Mucosa of rectum (tissue), 2 donors: ENCODE measurements at regions not wholly inside any gene's neighbourhood (a gene's known extent, or its start where the extent isn't known, plus 50 kb on each side); places are given as distances from the start of the nearest gene placed in this dataset.
A peak's percentile ranks its signal among the peaks of the same experiment; 100 is the strongest.
"Not testable (repeated sequence)": the region's sequence is repeated elsewhere in the genome, so short reads cannot be mapped to it uniquely, and the experiment has no call there.

Source experiments
- H3K27ac ChIP-seq, 2 donors: one replicate each; pipeline ENCODE4 v1.7.0; 2013; ENCODE audit warnings: inconsistent platforms in 2 of 2, low read depth in 2 of 2, low read length in 2 of 2
- H3K27me3 ChIP-seq, 2 donors: one replicate each; pipeline ENCODE4 v1.7.0; 2013; ENCODE audit warnings: low read length in 2 of 2; ENCODE audit not compliant: control insufficient read depth in 2 of 2, insufficient read depth in 2 of 2
- H3K36me3 ChIP-seq, 2 donors: one replicate each; pipeline ENCODE4 v1.7.0; 2013; ENCODE audit warnings: low read length in 2 of 2; ENCODE audit not compliant: control insufficient read depth in 2 of 2, insufficient read depth in 2 of 2
- H3K4me1 ChIP-seq, 2 donors: one replicate each; pipeline ENCODE4 v1.7.0; 2013; ENCODE audit warnings: low read length in 2 of 2, mild to moderate bottlenecking in 1 of 2; ENCODE audit not compliant: control insufficient read depth in 2 of 2, insufficient read depth in 2 of 2
- H3K4me3 ChIP-seq, 2 donors: one replicate each; pipeline ENCODE4 v1.7.0; 2013; ENCODE audit warnings: low read length in 2 of 2
- H3K9ac ChIP-seq, 2 donors: one replicate each; pipeline ENCODE4 v1.7.0; 2013; ENCODE audit warnings: low read length in 2 of 2, low read depth in 1 of 2, mild to moderate bottlenecking in 1 of 2
- H3K9me3 ChIP-seq, 2 donors: one replicate each; pipeline ENCODE4 v1.7.0; 2013; ENCODE audit warnings: low read length in 2 of 2; ENCODE audit not compliant: control insufficient read depth in 2 of 2
- donor health status: healthy.
- donor health status: Normal muscosa, but diverticular disease.

DNA sequence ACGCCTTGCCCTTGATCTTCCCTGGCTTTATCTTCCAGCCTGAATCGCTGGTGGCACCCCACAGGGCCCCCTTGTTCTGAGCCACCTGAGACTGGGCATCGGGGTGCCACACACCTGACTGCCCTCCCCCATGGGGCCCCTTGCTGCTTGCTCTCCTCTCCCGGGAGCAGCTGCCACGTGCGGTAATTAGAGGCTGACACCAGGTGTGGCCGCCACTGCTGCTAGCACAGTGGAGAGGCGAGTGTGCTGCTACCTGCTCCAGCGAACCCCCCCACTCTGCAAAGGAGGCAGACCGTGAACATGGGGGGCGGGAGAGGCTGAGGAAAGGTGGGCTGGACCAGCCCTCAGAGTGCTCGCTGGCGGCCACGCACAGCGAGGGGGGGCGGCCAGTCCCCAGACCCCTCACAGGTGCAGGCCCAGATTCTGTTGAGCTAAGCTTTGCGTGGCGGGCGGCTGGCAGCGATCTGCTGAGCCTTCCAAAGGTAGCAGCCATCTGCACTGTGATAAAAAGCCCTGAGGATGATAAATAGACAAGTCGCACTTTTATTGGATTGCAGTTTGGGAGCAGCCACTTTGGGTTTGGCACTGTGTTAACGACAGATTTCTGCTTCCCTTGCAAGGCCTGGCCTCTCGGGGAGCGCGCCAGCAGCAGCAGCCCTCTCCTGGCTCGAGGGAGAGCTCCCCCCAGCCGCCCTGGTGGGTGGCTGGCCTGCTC, 167.9 kb upstream of the GSE1 start:
- Histone ChIP-seq H3K27me3 (no peaks in the 10 kb centered on the region), H3K27ac (peak overlapping the region; percentile 62 to 77), H3K4me3 (no peak overlapping the region), H3K9ac (peak overlapping the region in 1 of 2 donors; percentile 3), H3K4me1 (peaks cover 54 to 55% of the 10 kb centered on the region in 2 donors), H3K36me3 (no peaks in the 10 kb centered on the region), H3K9me3 (no peaks in the 10 kb centered on the region)

DNA sequence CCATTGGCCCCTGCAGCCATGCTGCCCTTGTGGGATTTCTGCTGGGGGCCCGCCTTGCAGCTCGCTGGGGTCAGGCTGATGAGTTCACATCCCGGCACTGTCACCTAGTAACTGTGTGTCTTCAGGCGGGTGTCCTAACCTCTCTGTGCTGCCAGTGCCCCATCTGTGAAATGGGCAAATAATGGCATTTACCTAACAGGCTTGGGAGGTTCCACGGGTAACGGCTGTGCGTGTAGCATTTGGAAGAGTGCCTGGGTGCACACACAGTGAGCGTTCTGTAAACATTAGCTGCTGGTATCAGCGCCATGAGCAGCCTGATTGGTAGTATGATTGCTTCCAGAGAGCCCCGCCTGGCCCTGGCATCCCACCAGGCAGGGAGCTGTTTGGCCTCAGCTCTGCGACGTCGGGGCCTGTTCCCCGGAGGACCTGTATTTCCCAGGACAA, 167.3 kb upstream of the GSE1 start:
- H3K9me3 ChIP-seq = no peaks in the 10 kb centered on the region
- H3K36me3 ChIP-seq = no peaks in the 10 kb centered on the region
- no peak overlapping the region for H3K4me3 ChIP-seq
- H3K27ac ChIP-seq = peak overlapping the region; percentile 62 to 77
- H3K4me1 ChIP-seq = peaks cover 54 to 55% of the 10 kb centered on the region in 2 donors
- no peak overlapping the region for H3K9ac ChIP-seq
- no peaks in the 10 kb centered on the region for H3K27me3 ChIP-seq

GRCh38 chr16:85446951-85447692, 166.0 kb upstream of the GSE1 start:
- peaks cover 57 to 58% of the 10 kb centered on the region in 2 donors for H3K4me1 ChIP-seq
- no peaks in the 10 kb centered on the region for H3K36me3 ChIP-seq
- H3K9me3 ChIP-seq = no peaks in the 10 kb centered on the region
- no peak overlapping the region for H3K4me3 ChIP-seq
- H3K9ac ChIP-seq = no peak overlapping the region
- peak overlapping the region; percentile 77 to 81 for H3K27ac ChIP-seq
- no peaks in the 10 kb centered on the region for H3K27me3 ChIP-seq

GRCh38 chr16:85447693-85448313, 165.3 kb upstream of the GSE1 start:
- Histone ChIP-seq H3K27ac (peak overlapping the region; percentile 77 to 81), H3K9ac (peak overlapping the region; percentile 6 to 47)

DNA sequence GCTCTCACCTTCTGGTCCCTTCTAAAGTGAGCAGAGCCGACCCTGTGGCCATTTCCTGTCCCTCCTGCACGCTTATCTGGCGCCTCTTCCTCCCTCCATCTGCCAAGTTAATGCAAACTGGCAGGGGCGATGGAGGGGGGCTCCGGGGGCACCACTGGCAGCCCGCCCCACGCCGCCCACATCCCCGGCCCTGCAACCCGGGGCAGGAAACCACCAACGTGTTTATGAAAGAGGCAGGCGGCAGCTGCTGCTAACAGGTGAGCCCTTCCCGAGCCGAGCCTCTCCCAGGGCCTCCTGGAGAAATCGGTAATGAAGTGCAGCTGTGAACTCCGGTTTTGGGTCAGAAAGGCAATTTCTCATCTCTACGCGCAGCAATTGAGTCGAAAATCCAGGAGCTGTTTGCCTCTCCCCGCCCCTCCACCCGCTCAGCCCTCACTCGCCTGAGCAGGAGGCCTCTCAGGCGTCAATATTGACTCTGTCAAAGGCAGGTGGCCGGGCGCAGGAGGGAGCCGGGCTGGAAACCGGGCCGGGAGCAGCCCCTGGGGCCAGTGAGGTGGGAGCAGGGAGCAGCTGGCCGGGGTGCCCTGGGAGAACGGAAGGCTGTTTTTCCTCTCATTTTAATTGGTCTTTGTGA, 164.4 kb upstream of the GSE1 start:
- peak overlapping the region; percentile 77 to 81 for H3K27ac ChIP-seq

More at GRCh38 chr16:85447693-85448313, 165.3 kb upstream of the GSE1 start:
- Histone ChIP-seq H3K4me1 (peaks cover 62 to 64% of the 10 kb centered on the region in 2 donors), H3K36me3 (no peaks in the 10 kb centered on the region), H3K27me3 (no peaks in the 10 kb centered on the region), H3K4me3 (no peak overlapping the region), H3K9me3 (no peaks in the 10 kb centered on the region)

GRCh38 chr16:85449191-85449884, 163.8 kb upstream of the GSE1 start:
- peak overlapping the region in 1 of 2 donors; percentile 53 for H3K9ac ChIP-seq
- H3K27ac ChIP-seq = peak overlapping the region; percentile 77 to 81
- H3K4me1 ChIP-seq = peaks cover 62 to 68% of the 10 kb centered on the region in 2 donors
- H3K4me3 ChIP-seq = no peak overlapping the region
- H3K27me3 ChIP-seq = no peaks in the 10 kb centered on the region
- H3K9me3 ChIP-seq = no peaks in the 10 kb centered on the region
- no peaks in the 10 kb centered on the region for H3K36me3 ChIP-seq

More for the DNA sequence above, 164.4 kb upstream of the GSE1 start:
- no peaks in the 10 kb centered on the region for H3K36me3 ChIP-seq
- H3K9me3 ChIP-seq = no peaks in the 10 kb centered on the region
- no peak overlapping the region for H3K4me3 ChIP-seq
- H3K4me1 ChIP-seq = peaks cover 65 to 71% of the 10 kb centered on the region in 2 donors
- no peaks in the 10 kb centered on the region for H3K27me3 ChIP-seq
- H3K9ac ChIP-seq = peak overlapping the region; percentile 24 to 47

GRCh38 chr16:85449885-85450245, 163.3 kb upstream of the GSE1 start:
- no peak overlapping the region for H3K4me3 ChIP-seq
- peak overlapping the region; percentile 77 to 81 for H3K27ac ChIP-seq
- H3K27me3 ChIP-seq = no peaks in the 10 kb centered on the region
- H3K4me1 ChIP-seq = peaks cover 58 to 63% of the 10 kb centered on the region in 2 donors
- no peaks in the 10 kb centered on the region for H3K36me3 ChIP-seq
- H3K9ac ChIP-seq = peak overlapping the region in 1 of 2 donors; percentile 53
- H3K9me3 ChIP-seq = no peaks in the 10 kb centered on the region

- not testable (repeated sequence) for H3K27me3 ChIP-seq
These were observed 162.0 kb upstream of the GSE1 start for GRCh38 chr16:85451142-85451541.

GRCh38 chr16:85451641-85452363, 161.3 kb upstream of the GSE1 start:
- Histone ChIP-seq H3K4me1 (peaks cover 41 to 44% of the 10 kb centered on the region in 2 donors), H3K27ac (no peak overlapping the region)

More at GRCh38 chr16:85451142-85451541, 162.0 kb upstream of the GSE1 start:
- not testable (repeated sequence) for H3K27ac ChIP-seq, H3K9me3 ChIP-seq, H3K9ac ChIP-seq, H3K4me3 ChIP-seq, H3K36me3 ChIP-seq
- peaks cover 45 to 50% of the 10 kb centered on the region in 2 donors for H3K4me1 ChIP-seq

More at GRCh38 chr16:85451641-85452363, 161.3 kb upstream of the GSE1 start:
- Histone ChIP-seq H3K36me3 (no peaks in the 10 kb centered on the region), H3K4me3 (no peak overlapping the region), H3K9me3 (no peaks in the 10 kb centered on the region), H3K9ac (no peak overlapping the region), H3K27me3 (no peaks in the 10 kb centered on the region)
